KOPT-K1 (cell line): ENCODE measurements at regions not wholly inside any gene's neighbourhood (a gene's known extent, or its start where the extent isn't known, plus 50 kb on each side); places are given as distances from the start of the nearest gene placed in this dataset.

Experiments
- H3K27ac ChIP-seq: fragments of 200-600 bp; sonication (generic); 2 replicates; pipeline ENCODE4 v1.5.1; 2016; ENCODE audit warnings: antibody characterized with exemption, mild to moderate bottlenecking, low read depth, low read length; ENCODE audit not compliant: poor library complexity, severe bottlenecking
- H3K36me3 ChIP-seq: fragments of 200-600 bp; sonication (generic); 2 replicates; pipeline ENCODE4 v1.5.1; 2017; ENCODE audit warnings: antibody characterized with exemption, mild to moderate bottlenecking, low read length, moderate library complexity; ENCODE audit not compliant: insufficient read depth
- H3K9me3 ChIP-seq: fragments of 200-600 bp; sonication (generic); 2 replicates; pipeline ENCODE4 v1.5.1; 2017; ENCODE audit warnings: antibody characterized with exemption, low read length, mild to moderate bottlenecking; ENCODE audit not compliant: insufficient read depth, poor library complexity, severe bottlenecking

DNA sequence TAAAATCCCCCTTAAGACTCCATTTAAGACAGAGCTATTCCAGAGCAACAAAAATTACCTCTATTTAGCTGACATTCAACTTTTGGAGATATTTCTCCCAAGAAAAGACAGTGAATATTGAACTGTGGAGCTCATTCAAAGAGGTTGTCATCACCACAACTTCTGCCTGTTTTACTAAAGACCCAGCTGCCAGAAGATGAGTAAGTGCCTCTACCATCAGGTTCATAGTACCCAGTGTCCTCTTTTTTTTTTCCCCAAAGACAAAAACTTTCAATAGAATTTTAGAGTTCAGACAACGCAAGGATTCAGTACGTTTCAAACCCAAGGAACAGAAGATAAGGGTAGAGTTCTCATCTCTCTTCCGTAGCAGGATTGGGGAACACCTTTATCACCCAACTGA is 461.3 kb downstream of the BCAT1 start:
- Histone ChIP-seq H3K27ac (no peak overlapping the region), H3K9me3 (no peaks in the 10 kb centered on the region), H3K36me3 (no peaks in the 10 kb centered on the region)

DNA sequence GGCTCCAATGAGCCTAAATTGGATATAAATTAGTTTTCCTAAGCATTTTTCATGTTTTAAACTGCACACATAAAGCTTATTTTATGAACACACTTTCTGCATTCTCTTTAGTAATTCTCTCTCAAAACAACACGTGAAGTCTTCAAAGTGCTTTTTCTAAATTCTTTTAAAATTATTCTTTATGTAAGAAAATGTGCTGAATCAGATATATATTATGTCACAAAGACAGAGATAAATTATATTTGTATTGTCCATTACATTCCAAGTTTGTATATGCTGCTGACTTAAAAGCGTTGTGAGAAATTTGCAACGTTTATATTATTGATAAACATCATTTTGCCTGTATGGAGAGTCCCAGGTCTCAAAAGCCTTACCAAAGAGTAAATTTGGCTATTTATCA is 465.2 kb downstream of the BCAT1 start:
- Histone ChIP-seq H3K9me3 (no peaks in the 10 kb centered on the region), H3K27ac (no peak overlapping the region), H3K36me3 (no peaks in the 10 kb centered on the region)

GRCh38 chr12:24482882-24483604 is 465.9 kb downstream of the BCAT1 start:
- Histone ChIP-seq H3K36me3 (no peaks in the 10 kb centered on the region), H3K27ac (no peak overlapping the region), H3K9me3 (no peaks in the 10 kb centered on the region)

- Histone ChIP-seq H3K36me3 (no peaks in the 10 kb centered on the region), H3K9me3 (no peaks in the 10 kb centered on the region), H3K27ac (no peak overlapping the region)
Observed at GRCh38 chr12:24482044-24482443, 466.9 kb downstream of the BCAT1 start.

DNA sequence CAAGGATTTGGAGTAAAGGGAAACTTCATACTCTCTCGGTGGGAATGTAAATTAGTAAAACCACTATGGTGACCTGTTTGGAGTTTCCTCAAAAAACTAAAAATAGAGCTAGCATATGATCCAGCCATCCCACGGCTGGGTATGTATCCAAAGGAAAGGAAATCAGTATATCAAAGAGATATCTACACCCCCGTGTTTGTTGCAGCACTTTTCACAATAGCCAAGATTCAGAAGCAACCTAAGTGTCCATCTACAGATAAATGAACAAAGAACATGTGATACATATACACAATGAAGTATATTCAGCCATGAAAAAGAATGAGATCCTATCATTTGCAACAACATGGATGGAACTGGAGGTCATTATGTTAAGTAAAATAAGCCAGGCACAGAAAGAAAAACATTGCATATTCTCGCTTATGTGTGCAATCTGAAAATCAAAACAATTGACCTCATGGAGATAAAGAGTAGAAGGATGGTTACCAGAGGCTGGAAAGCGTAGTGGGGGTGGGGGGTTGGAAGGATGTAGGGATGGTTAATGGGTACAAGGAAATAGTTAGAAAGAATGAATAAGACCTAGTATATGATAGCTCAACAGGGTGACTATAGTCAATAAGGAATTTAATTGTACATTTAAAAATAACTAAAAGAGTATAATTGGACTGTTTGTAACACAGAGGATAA is 468.0 kb downstream of the BCAT1 start:
- Histone ChIP-seq H3K9me3 (no peaks in the 10 kb centered on the region), H3K36me3 (no peaks in the 10 kb centered on the region), H3K27ac (no peak overlapping the region)

- Histone ChIP-seq H3K27ac (no peak overlapping the region), H3K36me3 (no peaks in the 10 kb centered on the region), H3K9me3 (no peaks in the 10 kb centered on the region)
Observed at GRCh38 chr12:24479131-24479530, 469.8 kb downstream of the BCAT1 start.

DNA sequence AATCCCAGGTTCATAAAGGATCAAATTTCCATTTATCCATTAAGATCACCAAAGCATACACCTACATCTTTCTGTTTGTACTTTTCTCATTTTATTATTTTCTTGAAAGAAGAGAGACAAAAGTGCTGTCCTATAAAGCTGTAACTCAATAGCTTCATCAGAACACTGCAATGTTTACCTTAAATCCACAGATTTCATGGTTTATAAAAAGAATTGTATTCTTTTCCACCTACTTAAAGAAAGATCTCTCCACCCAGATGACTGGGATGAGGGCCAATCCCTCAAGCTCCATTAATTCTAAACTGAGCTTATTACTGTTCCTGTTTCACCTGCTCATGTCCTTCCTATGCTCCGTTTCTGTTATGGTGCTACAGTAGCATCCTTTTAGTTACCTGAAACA is 470.6 kb downstream of the BCAT1 start:
- Histone ChIP-seq H3K36me3 (no peaks in the 10 kb centered on the region), H3K9me3 (no peaks in the 10 kb centered on the region), H3K27ac (no peak overlapping the region)

GRCh38 chr12:24476310-24476709 is 472.6 kb downstream of the BCAT1 start:
- H3K36me3 ChIP-seq = no peaks in the 10 kb centered on the region
- H3K9me3 ChIP-seq = no peaks in the 10 kb centered on the region
- no peak overlapping the region for H3K27ac ChIP-seq

GRCh38 chr12:24475337-24475736 is 473.6 kb downstream of the BCAT1 start:
- Histone ChIP-seq H3K27ac (no peak overlapping the region), H3K36me3 (no peaks in the 10 kb centered on the region), H3K9me3 (no peaks in the 10 kb centered on the region)

DNA sequence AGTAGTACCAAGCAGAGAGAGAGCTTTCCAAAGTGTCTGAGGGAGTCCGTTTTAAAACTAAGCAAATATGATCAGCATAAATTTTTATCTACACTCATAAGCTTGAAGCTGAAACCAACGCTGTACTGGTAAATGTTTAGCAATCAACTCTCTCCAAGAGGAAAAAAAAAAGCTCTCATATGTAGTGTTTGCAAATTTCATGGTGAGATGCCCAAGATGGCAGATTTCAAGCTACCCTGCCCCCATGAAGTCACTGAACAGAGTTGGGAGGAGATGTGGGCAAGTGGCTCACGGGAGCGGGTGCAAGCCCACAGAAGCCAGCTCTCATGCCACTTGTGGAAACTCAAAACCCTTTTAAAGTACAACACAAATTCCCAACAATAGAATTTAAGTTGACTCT is 475.8 kb downstream of the BCAT1 start:
- Histone ChIP-seq H3K36me3 (no peaks in the 10 kb centered on the region), H3K27ac (no peak overlapping the region), H3K9me3 (no peaks in the 10 kb centered on the region)

DNA sequence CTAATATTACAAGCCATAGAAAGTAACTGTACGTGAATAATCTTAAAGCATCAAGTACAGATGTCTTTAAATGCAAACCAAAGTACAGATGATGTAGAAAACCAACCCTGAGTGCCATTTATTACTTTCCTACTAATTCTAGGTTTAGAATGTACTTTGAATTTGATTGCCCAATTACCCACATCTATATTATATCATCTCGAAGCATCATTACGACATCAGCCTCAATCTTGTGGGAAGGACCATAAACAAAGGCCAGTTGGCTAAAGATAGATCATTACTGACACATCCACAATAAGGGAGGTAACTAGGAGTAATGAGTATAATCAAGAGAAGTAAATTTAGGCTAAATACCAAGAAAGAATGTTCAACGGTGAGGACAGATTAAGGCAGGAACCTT is 478.9 kb downstream of the BCAT1 start:
- no peaks in the 10 kb centered on the region for H3K36me3 ChIP-seq
- H3K9me3 ChIP-seq = no peaks in the 10 kb centered on the region
- H3K27ac ChIP-seq = no peak overlapping the region

DNA sequence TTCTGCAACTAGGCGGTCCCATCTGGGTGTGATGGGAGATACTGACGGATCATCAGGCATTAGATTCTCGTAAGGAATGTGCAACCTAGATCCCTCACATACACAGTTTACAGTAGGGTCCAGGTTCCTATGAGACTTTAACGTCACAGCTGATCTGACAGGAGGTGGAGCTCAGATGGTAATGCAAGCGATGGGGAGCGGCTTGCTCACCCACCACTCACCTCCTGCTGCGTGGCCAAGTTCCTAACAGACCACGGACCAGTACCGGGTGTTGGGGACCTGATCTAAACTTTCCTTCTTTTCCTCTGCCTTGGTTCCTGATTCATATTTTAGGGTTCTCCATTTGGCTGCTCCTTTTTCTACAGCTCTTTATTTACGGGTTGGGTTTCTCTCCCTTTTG is 479.8 kb downstream of the BCAT1 start:
- no peaks in the 10 kb centered on the region for H3K36me3 ChIP-seq
- H3K27ac ChIP-seq = no peak overlapping the region
- H3K9me3 ChIP-seq = no peaks in the 10 kb centered on the region

GRCh38 chr12:24467226-24467625 is 481.7 kb downstream of the BCAT1 start:
- H3K27ac ChIP-seq = no peak overlapping the region
- H3K36me3 ChIP-seq = no peaks in the 10 kb centered on the region
- no peaks in the 10 kb centered on the region for H3K9me3 ChIP-seq

DNA sequence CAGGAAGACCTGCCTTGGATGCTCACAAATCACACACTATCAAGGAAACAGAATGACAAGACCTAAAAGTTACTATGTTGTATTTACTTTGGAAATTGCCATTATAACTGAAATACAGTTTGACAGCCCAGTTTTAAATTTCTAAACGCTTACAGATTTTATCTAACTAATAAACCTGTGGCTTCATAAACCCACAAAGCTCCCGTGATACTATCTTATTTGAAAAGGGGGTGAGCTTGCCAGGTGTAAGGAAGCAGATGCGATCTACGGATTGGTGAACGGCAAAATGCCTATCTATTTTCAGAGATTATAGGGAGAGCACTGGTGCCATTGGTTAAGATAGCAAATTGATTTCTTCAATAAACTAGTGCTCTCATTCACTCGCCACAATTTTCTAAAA is 485.5 kb downstream of the BCAT1 start:
- Histone ChIP-seq H3K36me3 (no peaks in the 10 kb centered on the region), H3K27ac (peak overlapping the region; percentile 38), H3K9me3 (no peaks in the 10 kb centered on the region)

GRCh38 chr12:24462946-24463345 is 486.0 kb downstream of the BCAT1 start:
- Histone ChIP-seq H3K9me3 (no peaks in the 10 kb centered on the region), H3K27ac (peak overlapping the region; percentile 38)

DNA sequence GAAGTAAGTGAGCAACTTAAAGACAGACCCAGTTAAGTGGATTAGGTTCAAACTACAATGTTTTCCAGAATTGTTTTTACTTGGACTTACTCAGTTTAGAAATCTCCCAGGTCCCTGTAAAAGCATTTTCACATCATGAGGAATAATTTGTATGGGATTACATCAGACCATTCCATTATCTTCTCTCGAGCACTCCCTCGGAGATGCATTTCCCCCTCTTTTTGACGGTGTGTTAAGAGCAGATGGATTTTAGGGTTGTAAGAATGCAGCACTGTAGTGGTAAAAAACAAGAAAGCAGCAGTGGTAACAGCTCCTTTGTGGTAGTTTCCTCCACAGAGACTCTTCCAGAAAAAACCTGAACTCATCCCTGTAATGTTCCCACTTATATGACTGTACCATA is 488.4 kb downstream of the BCAT1 start:
- Histone ChIP-seq H3K36me3 (no peaks in the 10 kb centered on the region), H3K9me3 (no peaks in the 10 kb centered on the region), H3K27ac (no peak overlapping the region)

More at GRCh38 chr12:24462946-24463345, 486.0 kb downstream of the BCAT1 start:
- H3K36me3 ChIP-seq = no peaks in the 10 kb centered on the region
